Mucosa of rectum (tissue), 2 donors: ENCODE measurements at regions not wholly inside any gene's neighbourhood (a gene's known extent, or its start where the extent isn't known, plus 50 kb on each side); places are given as distances from the start of the nearest gene placed in this dataset.

Experiments used
- H3K27ac ChIP-seq, 2 donors: one replicate each; pipeline ENCODE4 v1.7.0; 2013; ENCODE audit warnings: inconsistent platforms in 2 of 2, low read depth in 2 of 2, low read length in 2 of 2
- H3K27me3 ChIP-seq, 2 donors: one replicate each; pipeline ENCODE4 v1.7.0; 2013; ENCODE audit warnings: low read length in 2 of 2; ENCODE audit not compliant: control insufficient read depth in 2 of 2, insufficient read depth in 2 of 2
- H3K36me3 ChIP-seq, 2 donors: one replicate each; pipeline ENCODE4 v1.7.0; 2013; ENCODE audit warnings: low read length in 2 of 2; ENCODE audit not compliant: control insufficient read depth in 2 of 2, insufficient read depth in 2 of 2
- H3K4me1 ChIP-seq, 2 donors: one replicate each; pipeline ENCODE4 v1.7.0; 2013; ENCODE audit warnings: low read length in 2 of 2, mild to moderate bottlenecking in 1 of 2; ENCODE audit not compliant: control insufficient read depth in 2 of 2, insufficient read depth in 2 of 2
- H3K4me3 ChIP-seq, 2 donors: one replicate each; pipeline ENCODE4 v1.7.0; 2013; ENCODE audit warnings: low read length in 2 of 2
- H3K9ac ChIP-seq, 2 donors: one replicate each; pipeline ENCODE4 v1.7.0; 2013; ENCODE audit warnings: low read length in 2 of 2, low read depth in 1 of 2, mild to moderate bottlenecking in 1 of 2
- H3K9me3 ChIP-seq, 2 donors: one replicate each; pipeline ENCODE4 v1.7.0; 2013; ENCODE audit warnings: low read length in 2 of 2; ENCODE audit not compliant: control insufficient read depth in 2 of 2
- donor health status: healthy.
- donor health status: Normal muscosa, but diverticular disease.

DNA sequence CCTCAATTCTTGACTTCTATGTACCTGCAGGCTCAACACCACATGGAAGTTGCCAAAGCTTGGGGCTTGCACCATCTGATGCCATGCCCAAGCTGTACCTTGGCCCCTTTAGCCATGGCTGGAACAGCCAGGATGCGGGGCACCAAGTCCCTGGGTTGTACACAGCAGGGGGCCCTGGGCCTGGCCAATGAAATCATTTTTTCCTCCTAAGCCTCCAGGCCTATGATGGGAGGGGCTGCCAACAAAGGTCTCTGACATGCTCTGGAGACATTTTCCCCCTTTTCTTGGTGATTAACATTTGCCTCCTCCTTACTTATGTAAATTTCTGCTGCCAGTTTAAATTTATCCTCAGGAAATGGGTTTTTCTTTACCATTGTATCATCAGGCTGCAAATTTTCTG is 1428.1 kb downstream of the C4orf33 start:
- no peak overlapping the region for H3K4me3 ChIP-seq
- H3K9me3 ChIP-seq: peaks cover 2 to 3% of the 10 kb centered on the region in 2 donors
- no peaks in the 10 kb centered on the region for H3K36me3 ChIP-seq
- no peaks in the 10 kb centered on the region for H3K4me1 ChIP-seq
- H3K27ac ChIP-seq: no peak overlapping the region
- no peaks in the 10 kb centered on the region for H3K27me3 ChIP-seq
- H3K9ac ChIP-seq: no peak overlapping the region

GRCh38 chr4:130530505-130530904 is 1434.6 kb downstream of the C4orf33 start:
- no peaks in the 10 kb centered on the region for H3K27me3 ChIP-seq
- no peak overlapping the region for H3K27ac ChIP-seq
- H3K36me3 ChIP-seq: no peaks in the 10 kb centered on the region
- H3K4me3 ChIP-seq: no peak overlapping the region
- H3K4me1 ChIP-seq: no peaks in the 10 kb centered on the region
- no peak overlapping the region for H3K9ac ChIP-seq
- H3K9me3 ChIP-seq: no peaks in the 10 kb centered on the region

DNA sequence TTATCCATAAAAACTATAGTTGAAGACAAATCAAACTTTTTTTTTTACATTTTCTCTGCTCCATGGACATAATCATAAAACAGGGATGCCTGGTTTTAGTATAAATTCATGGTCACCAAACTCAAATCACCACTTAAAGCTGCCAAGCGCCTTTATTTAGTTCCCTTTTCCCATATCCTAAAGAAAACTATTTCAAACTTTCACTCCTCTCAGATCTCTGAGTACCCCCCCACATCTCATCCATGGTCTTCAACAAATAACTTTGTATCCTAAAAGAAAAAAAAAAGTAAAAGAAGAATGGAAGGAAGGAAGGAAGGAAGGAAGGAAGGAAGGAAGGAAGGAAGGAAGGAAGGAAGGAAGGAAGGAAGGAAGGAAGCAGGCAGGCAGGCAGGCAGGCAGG is 1438.7 kb downstream of the C4orf33 start:
- Histone ChIP-seq H3K4me1 (no peaks in the 10 kb centered on the region), H3K27me3 (no peaks in the 10 kb centered on the region), H3K9me3 (no peaks in the 10 kb centered on the region), H3K4me3 (no peak overlapping the region), H3K9ac (no peak overlapping the region), H3K27ac (no peak overlapping the region), H3K36me3 (no peaks in the 10 kb centered on the region)

GRCh38 chr4:130542953-130543352 is 1447.0 kb downstream of the C4orf33 start:
- Histone ChIP-seq H3K4me1 (no peaks in the 10 kb centered on the region), H3K9me3 (no peaks in the 10 kb centered on the region), H3K36me3 (no peaks in the 10 kb centered on the region), H3K27me3 (no peaks in the 10 kb centered on the region), H3K27ac (no peak overlapping the region), H3K4me3 (no peak overlapping the region), H3K9ac (no peak overlapping the region)

DNA sequence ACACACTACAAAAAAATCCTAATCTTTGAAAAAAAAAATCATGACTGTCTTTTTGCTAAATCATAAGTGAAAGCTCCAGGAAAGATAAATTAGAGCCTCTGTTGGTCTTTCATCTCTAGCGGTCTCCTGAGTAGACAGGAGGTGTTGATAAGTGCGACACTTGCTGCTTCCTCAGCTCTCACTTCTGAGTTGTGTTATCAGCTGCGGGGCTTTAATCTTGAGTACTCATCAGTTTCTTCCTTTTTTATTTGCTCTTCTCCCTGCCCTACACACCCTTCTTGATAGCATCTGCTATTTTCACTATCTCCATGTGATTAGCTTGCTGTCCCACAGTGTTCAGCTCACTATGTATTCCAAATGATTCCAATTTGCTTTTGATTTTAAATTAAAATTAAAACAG is 1449.2 kb downstream of the C4orf33 start:
- Histone ChIP-seq H3K27me3 (no peaks in the 10 kb centered on the region), H3K4me1 (no peaks in the 10 kb centered on the region), H3K9ac (no peak overlapping the region), H3K36me3 (no peaks in the 10 kb centered on the region), H3K9me3 (no peaks in the 10 kb centered on the region), H3K27ac (no peak overlapping the region), H3K4me3 (no peak overlapping the region)

DNA sequence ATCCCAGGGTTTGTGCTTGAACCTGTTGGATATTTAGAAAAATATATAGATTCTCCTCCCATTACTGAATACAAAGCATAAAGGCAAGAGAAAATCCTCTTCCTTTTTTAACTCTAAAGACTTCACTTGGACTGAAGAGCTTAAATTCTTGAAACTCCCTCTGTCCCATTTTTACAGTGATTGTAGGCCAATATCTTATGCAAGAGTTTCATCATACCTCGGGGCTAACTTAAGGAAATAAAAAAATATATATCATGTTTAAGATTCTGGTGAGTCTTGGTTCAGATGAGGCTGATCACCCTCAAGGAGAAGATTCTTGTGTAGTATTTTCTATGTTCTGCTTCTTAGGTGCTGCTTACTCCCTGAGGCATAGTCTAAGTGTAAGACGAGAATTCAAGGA is 1449.6 kb downstream of the C4orf33 start:
- H3K4me3 ChIP-seq: no peak overlapping the region
- H3K27me3 ChIP-seq: no peaks in the 10 kb centered on the region
- H3K4me1 ChIP-seq: no peaks in the 10 kb centered on the region
- H3K9me3 ChIP-seq: no peaks in the 10 kb centered on the region
- no peak overlapping the region for H3K9ac ChIP-seq
- no peaks in the 10 kb centered on the region for H3K36me3 ChIP-seq
- no peak overlapping the region for H3K27ac ChIP-seq

DNA sequence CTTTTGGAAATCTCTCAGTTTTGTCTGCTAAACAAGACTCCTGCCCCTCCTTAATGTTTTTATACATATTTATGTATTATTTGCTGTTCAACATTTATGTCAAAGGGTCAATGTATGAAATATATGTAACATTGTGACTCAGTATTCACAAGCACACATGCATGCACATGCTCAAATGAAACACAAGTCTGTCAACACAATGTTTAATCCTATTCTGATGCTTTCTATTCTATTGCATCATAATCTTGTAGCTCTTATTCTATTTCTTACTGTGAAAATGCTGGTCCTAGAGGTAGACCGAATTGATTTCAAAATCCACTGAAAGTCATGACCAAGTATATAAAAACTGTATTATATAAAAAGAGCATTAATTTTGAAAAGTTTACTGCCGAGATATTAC is 1463.3 kb downstream of the C4orf33 start:
- H3K9ac ChIP-seq: no peak overlapping the region
- no peak overlapping the region for H3K27ac ChIP-seq
- H3K27me3 ChIP-seq: no peaks in the 10 kb centered on the region
- no peak overlapping the region for H3K4me3 ChIP-seq
- no peaks in the 10 kb centered on the region for H3K4me1 ChIP-seq
- H3K36me3 ChIP-seq: no peaks in the 10 kb centered on the region
- H3K9me3 ChIP-seq: no peaks in the 10 kb centered on the region

DNA sequence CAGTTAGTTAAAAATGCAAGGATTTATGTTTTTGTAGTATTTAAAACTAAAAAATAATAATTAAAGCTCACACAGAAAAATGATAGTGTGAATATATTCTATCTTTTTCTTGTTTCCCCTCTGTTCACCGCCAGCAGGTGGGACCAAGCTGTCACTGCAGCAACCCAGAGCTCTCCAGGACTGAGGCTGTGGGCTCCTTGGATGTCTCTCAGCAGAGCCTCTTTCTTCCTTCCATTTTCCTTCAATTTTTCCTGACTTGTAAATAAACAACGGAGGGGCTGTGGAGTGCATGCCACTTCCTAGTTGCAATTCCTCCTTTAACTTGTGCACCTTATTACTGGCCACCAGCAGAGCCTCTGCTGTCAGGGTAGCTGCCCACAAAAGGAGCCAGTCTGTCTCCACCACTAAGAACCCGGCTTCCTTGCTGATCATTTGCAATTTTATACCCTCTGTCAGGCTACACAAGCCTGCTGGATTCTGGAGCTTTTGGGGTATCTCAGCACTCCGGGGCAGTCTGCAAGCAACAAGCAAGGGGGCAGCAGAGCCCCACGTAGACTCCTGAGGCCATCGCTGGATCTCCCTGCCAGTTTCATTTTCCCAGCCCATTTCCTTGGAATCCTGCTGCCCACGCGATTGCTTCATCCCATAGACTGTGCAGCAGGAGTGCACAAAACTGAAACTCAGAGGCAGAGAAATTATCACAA is 1467.4 kb downstream of the C4orf33 start:
- H3K4me3 ChIP-seq: peak overlapping the region in 1 of 2 donors; percentile 23
- H3K9me3 ChIP-seq: no peaks in the 10 kb centered on the region
- H3K27ac ChIP-seq: no peak overlapping the region
- H3K27me3 ChIP-seq: no peaks in the 10 kb centered on the region
- H3K36me3 ChIP-seq: no peaks in the 10 kb centered on the region
- H3K9ac ChIP-seq: no peak overlapping the region
- no peaks in the 10 kb centered on the region for H3K4me1 ChIP-seq

- Histone ChIP-seq H3K9me3 (no peaks in the 10 kb centered on the region), H3K27ac (no peak overlapping the region), H3K4me1 (no peaks in the 10 kb centered on the region), H3K4me3 (peak overlapping the region in 1 of 2 donors; percentile 23), H3K9ac (no peak overlapping the region), H3K36me3 (no peaks in the 10 kb centered on the region), H3K27me3 (no peaks in the 10 kb centered on the region)
Observed at GRCh38 chr4:130563889-130564418, 1468.0 kb downstream of the C4orf33 start.

GRCh38 chr4:130568746-130569145 is 1472.8 kb downstream of the C4orf33 start:
- no peaks in the 10 kb centered on the region for H3K9me3 ChIP-seq
- H3K36me3 ChIP-seq: no peaks in the 10 kb centered on the region
- H3K27ac ChIP-seq: no peak overlapping the region
- H3K4me3 ChIP-seq: no peak overlapping the region
- no peaks in the 10 kb centered on the region for H3K27me3 ChIP-seq
- H3K9ac ChIP-seq: no peak overlapping the region
- no peaks in the 10 kb centered on the region for H3K4me1 ChIP-seq
